Peyer's patch (tissue), 4 donors: ENCODE measurements at regions not wholly inside any gene's neighbourhood (a gene's known extent, or its start where the extent isn't known, plus 50 kb on each side); places are given as distances from the start of the nearest gene placed in this dataset.

Source experiments
- DNase-seq, 3 donors: peaks; one replicate each; pipeline ENCODE4 v3.0.0-alpha.2; 2017 to 2019
- H3K27ac ChIP-seq, 4 donors: fragments of 200-600 bp; sonication (generic); one replicate each; pipeline ENCODE4 v1.5.1; 2016 to 2019
- H3K27me3 ChIP-seq, 2 donors: fragments of 200-600 bp; sonication (generic); one replicate each; pipeline ENCODE4 v1.5.1; 2019
- H3K36me3 ChIP-seq, 3 donors: fragments of 200-600 bp; sonication (generic); one replicate each; pipeline ENCODE4 v1.5.1; 2016 to 2019
- H3K4me1 ChIP-seq, 4 donors: fragments of 200-600 bp; sonication (generic); one replicate each; pipeline ENCODE4 v1.5.1; 2016 to 2019
- H3K4me3 ChIP-seq, 4 donors: fragments of 200-600 bp; sonication (generic); 1 replicate in 3 of 4; 2 replicates in 1 of 4; pipeline ENCODE4 v1.5.1; 2016 to 2019; ENCODE audit warnings: mild to moderate bottlenecking in 1 of 4
- H3K9me3 ChIP-seq, 4 donors: fragments of 200-600 bp; sonication (generic); one replicate each; pipeline ENCODE4 v1.5.1; 2016 to 2019; ENCODE audit warnings: mild to moderate bottlenecking in 1 of 4
- POLR2A ChIP-seq, 2 donors: fragments of 450-650 bp; IDR thresholded peaks; one replicate each; pipeline ENCODE4 v1.5.1; 2017; ENCODE audit warnings: antibody characterized with exemption in 2 of 2, mild to moderate bottlenecking in 2 of 2, moderate library complexity in 2 of 2
- TF ChIP-seq, protein P1 (sequence below), 6 experiments: fragments of 450-650 bp in 4 of 6; fragments of 200-600 bp in 2 of 6; sonication (generic) in 1 of 6; IDR thresholded peaks; one replicate each; pipeline ENCODE4 v1.5.1; 2017 to 2019; ENCODE audit warnings: antibody characterized with exemption in 6 of 6, mild to moderate bottlenecking in 3 of 6, moderate library complexity in 1 of 6

DNA sequence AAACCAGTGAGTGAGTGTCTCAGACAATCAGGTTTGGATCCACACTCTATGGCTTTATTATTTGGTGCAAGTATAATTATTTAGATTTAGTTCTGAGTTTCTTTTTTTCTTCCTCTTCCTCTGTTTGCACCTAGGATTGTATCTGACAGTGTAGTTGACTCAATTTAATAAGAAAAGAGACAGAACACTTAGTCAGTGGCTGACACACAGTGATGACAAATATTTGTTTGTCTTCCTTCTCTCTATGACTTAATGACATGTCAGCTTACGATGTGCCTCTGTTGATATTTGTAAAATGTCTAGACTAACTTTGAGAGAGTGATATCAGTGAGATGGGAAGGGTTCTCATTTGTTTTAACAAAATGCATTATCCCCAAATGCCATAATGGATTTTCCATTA, 129.5 kb upstream of the SLC10A2 start:
- H3K27me3 ChIP-seq = no peaks in the 10 kb centered on the region
- TF ChIP-seq POLR2A (IDR thresholded peaks at IDR 0.05) = no peak

DNA sequence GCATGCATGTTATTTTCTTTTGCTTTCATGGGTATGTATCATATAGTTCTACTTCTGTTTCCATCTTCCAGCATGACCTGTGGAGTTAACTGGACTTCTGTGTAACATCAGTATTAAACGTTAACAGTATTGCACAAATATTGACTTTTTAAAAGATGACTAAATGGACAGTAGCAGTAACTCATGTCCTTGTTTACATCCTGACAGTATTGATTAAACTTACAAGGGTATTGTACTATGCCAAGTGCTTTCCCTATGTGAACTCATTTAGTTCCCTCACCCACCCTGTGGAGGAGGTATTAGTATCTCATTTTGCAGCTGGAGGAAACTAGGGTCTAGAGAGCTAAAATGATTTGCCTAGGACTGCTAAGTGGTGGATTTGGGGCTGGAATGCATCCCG, 128.7 kb upstream of the SLC10A2 start:
- Histone ChIP-seq H3K27me3 (no peaks in the 10 kb centered on the region), H3K36me3 (no peaks in the 10 kb centered on the region)

More for the DNA sequence above, 129.5 kb upstream of the SLC10A2 start:
- Histone ChIP-seq H3K4me1 (no peaks in the 10 kb centered on the region), H3K36me3 (no peaks in the 10 kb centered on the region), H3K27ac (no peak overlapping the region), H3K4me3 (no peak overlapping the region), H3K9me3 (no peaks in the 10 kb centered on the region)
- no peak for DNase-seq

DNA sequence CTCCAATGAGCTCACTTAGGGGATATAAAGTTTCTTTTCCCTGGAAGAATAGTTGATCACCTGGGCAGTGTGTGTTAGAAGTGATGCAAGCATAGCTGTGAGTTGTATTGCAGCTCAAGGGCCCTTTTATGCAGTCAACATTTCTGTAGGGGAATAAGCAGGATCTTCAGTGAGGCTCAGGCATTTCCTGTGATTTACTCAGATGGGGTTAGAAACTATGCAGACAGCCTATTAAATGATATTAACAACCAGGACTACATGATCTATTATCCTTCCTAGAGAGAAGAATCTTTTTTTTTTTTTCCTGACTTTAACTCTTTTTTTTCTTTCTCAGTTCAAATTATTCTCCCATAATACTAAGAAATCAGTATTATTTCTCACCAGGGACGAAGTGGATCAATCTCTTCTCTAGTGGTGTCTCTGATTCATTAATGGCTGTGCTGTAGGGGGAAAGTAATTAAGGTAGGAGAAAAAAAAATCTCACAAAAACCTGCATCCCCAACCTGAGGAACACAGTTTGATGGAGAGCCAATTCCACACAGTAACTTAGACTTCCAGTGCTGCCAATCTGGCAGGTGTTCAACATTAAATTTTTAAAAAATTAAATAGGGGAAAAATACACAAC, 126.4 kb upstream of the SLC10A2 start:
- TF ChIP-seq POLR2A (IDR thresholded peaks at IDR 0.05) = no peak
- TF ChIP-seq, protein P1, sequence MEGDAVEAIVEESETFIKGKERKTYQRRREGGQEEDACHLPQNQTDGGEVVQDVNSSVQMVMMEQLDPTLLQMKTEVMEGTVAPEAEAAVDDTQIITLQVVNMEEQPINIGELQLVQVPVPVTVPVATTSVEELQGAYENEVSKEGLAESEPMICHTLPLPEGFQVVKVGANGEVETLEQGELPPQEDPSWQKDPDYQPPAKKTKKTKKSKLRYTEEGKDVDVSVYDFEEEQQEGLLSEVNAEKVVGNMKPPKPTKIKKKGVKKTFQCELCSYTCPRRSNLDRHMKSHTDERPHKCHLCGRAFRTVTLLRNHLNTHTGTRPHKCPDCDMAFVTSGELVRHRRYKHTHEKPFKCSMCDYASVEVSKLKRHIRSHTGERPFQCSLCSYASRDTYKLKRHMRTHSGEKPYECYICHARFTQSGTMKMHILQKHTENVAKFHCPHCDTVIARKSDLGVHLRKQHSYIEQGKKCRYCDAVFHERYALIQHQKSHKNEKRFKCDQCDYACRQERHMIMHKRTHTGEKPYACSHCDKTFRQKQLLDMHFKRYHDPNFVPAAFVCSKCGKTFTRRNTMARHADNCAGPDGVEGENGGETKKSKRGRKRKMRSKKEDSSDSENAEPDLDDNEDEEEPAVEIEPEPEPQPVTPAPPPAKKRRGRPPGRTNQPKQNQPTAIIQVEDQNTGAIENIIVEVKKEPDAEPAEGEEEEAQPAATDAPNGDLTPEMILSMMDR (IDR thresholded peaks at IDR 0.05) = no peak
- H3K9me3 ChIP-seq = no peaks in the 10 kb centered on the region
- no peak for DNase-seq
- H3K4me1 ChIP-seq = no peaks in the 10 kb centered on the region
- no peaks in the 10 kb centered on the region for H3K27me3 ChIP-seq
- H3K27ac ChIP-seq = no peak overlapping the region
- no peak overlapping the region for H3K4me3 ChIP-seq
- H3K36me3 ChIP-seq = no peaks in the 10 kb centered on the region

More for the DNA sequence above, 128.7 kb upstream of the SLC10A2 start:
- TF ChIP-seq POLR2A (IDR thresholded peaks at IDR 0.05) = no peak
- TF ChIP-seq, protein P1 (IDR thresholded peaks at IDR 0.05) = no peak
- no peak for DNase-seq
- H3K27ac ChIP-seq = no peak overlapping the region
- H3K4me3 ChIP-seq = no peak overlapping the region
- H3K9me3 ChIP-seq = no peaks in the 10 kb centered on the region
- H3K4me1 ChIP-seq = no peaks in the 10 kb centered on the region

GRCh38 chr13:103190841-103191240, 124.6 kb upstream of the SLC10A2 start:
- Histone ChIP-seq H3K27ac (no peak overlapping the region), H3K36me3 (no peaks in the 10 kb centered on the region), H3K9me3 (no peaks in the 10 kb centered on the region), H3K4me1 (no peaks in the 10 kb centered on the region), H3K27me3 (no peaks in the 10 kb centered on the region), H3K4me3 (no peak overlapping the region)
- no peak for DNase-seq
- TF ChIP-seq POLR2A (IDR thresholded peaks at IDR 0.05) = no peak
- TF ChIP-seq, protein P1 (IDR thresholded peaks at IDR 0.05) = no peak

DNA sequence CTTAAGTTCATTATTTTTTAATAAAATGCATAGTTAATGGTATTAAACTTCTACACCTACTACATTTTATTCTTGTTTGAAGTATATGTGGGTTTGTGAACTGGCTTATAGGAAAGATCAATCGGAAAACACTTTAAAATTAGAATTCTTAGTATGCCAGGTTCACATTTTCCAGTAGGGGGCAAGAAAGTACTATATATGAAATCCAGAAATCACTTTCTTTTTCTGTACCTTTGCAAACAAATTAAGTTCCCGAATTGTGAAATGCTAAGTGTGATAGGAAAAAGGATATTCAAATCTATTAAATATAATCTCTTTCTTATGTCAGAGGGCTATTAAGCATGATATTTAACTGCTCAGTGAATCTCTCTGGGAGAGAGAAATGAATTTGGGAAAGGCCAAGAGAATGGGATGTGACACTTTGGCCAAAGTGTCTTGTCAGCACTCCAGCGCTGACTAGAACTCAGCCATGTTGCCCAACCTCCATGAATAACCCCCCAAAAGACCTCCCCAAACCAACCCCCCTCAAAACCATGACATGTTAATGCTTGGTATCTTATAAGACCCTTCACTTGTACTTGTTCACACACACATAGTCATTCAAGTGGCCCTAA, 122.6 kb upstream of the SLC10A2 start:
- TF ChIP-seq, protein P1 (IDR thresholded peaks at IDR 0.05) = peak in 4 of 6 experiments; percentile 16 to 71 (median 64)
- TF ChIP-seq POLR2A (IDR thresholded peaks at IDR 0.05) = no peak
- Histone ChIP-seq H3K27ac (no peak overlapping the region), H3K27me3 (no peaks in the 10 kb centered on the region), H3K4me1 (no peaks in the 10 kb centered on the region), H3K36me3 (no peaks in the 10 kb centered on the region), H3K4me3 (no peak overlapping the region), H3K9me3 (no peaks in the 10 kb centered on the region)
- DNase-seq = no peak

DNA sequence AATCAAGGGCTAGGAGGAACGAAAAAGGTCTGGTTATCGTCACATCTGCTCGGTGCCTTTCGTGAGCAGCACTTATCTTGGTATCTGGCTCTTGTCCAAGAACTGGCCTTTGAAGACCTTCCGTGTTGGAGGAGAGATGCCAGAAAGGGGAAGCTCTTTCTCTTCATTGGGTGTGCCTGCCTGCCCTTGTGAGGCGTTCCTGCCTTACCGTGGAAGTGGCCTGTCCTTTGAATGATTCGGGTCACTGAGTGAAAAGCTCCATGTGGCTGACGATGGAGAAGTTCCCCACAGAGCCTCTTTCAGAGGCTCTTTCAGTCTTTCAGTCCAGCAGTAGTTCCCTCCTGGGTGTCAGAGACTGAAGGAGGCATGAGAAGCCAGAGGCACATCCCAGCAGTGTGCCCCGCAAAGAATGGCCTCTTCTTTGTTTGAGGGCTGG, 121.5 kb upstream of the SLC10A2 start:
- H3K9me3 ChIP-seq = no peaks in the 10 kb centered on the region
- no peak for DNase-seq
- no peaks in the 10 kb centered on the region for H3K27me3 ChIP-seq

More for the DNA sequence above, 121.5 kb upstream of the SLC10A2 start:
- Histone ChIP-seq H3K27ac (no peak overlapping the region), H3K36me3 (no peaks in the 10 kb centered on the region), H3K4me3 (no peak overlapping the region), H3K4me1 (no peaks in the 10 kb centered on the region)
- TF ChIP-seq, protein P1 (IDR thresholded peaks at IDR 0.05) = no peak
- no peak for TF ChIP-seq POLR2A (IDR thresholded peaks at IDR 0.05)
